Activated CD4-positive, CD25-positive, alpha-beta regulatory T cell treated with anti-CD3 and anti-CD28 coated beads, Interleukin-2, amount 50 U/mL, for 72 hours (primary cell): ENCODE measurements at regions not wholly inside any gene's neighbourhood (a gene's known extent, or its start where the extent isn't known, plus 50 kb on each side); places are given as distances from the start of the nearest gene placed in this dataset.
"Not testable (repeated sequence)": the region's sequence is repeated elsewhere in the genome, so short reads cannot be mapped to it uniquely, and the experiment has no call there.

Experiments used
- DNase-seq: peaks from one replicate; pipeline ENCODE4 v3.0.0; 2021

DNA sequence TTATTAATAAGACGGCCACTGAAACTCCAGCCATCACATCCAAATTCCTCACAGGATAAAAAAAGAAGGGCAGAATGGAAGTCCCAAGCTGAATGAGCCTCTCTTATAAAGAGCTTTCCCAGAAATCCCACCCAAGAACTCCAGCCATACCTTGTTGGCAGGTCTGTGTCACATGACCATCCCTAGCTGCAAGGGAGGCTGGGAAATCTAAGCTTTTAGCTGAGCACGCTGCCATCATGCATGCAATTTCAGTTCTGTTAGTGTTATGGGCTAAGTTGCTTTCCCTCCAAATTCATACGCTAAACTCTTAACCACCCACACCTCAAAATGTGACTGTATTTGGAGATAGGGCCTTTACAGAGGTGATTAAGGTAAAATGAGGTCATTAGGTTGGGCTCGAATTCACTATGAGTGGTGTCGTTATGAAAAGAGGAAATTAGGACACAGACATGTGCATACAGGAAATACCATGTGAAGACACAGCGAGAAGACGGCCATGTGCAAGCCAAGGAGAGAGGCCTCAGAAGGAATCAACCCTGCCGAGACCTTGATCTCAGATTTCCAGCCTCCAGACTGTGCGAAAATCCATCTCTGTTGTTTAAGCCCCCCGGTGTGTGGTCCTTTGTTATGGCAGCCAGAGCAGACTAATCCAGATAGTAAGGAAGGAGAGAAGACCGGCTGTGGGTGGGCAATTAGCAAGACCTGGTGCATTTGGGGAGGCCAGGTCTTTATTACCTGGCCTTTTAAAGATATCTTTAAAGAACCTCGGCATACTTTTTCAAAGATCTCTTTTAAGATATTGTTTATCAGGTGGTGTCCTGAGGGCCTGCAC, 317.6 kb downstream of the BCOR start:
- DNase-seq = no peak

DNA sequence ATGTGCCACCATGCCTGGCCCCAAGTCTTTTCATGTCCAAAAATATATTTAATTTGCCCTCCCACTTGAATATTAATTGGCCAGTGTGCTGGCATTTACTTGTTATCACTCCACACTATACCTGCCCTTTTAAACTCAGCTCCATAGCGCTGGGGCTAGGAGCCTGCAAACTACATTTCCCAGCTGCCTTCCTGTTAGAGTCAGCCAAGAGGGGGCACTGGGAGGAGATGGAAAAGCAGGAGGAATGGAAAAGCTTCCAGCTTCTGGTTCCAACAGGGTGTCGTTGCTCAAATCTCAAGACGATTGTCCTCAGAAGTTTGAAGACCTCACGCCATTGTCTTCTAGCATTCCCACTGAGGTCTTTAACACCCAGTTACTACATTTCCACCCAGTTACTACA, 315.5 kb downstream of the BCOR start:
- DNase-seq = no peak

DNA sequence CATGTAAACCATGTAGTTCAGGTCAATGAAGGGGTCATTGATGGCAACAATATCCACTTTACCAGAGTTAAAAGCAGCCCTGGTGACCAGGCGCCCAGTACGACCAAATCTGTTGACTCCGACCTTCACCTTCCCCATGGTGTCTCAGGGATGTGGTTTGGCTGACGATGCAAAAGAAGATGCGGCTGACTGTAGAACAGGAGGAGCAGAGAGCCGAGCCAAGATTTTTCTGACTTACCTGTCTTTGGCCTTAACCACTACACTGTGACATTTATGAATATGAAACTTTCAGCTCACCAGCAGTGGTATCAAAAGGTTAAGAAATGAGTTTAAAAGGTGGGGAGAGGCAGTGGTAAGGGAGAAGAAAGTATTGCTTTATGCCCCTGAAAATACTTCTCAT, 309.8 kb downstream of the BCOR start:
- no peak for DNase-seq

DNA sequence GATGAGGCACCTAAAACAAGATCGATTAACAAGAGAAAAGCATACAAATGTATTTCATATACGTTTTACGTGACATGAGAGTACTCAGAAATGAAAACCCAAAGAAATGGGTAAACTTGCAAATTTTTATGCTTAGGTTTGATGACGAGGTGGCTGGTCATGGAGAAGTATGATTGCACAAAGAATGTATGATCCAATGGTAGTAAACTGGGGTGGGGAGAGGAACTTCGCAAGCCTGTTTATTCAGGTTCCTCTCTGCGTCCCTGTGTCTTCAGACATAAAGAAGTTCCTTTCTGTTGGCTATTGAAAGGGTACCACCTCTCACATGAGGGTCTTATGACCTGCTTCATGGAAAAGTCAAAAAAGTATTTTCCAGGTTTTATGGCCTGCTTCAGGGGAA, 309.2 kb downstream of the BCOR start:
- no peak for DNase-seq

DNA sequence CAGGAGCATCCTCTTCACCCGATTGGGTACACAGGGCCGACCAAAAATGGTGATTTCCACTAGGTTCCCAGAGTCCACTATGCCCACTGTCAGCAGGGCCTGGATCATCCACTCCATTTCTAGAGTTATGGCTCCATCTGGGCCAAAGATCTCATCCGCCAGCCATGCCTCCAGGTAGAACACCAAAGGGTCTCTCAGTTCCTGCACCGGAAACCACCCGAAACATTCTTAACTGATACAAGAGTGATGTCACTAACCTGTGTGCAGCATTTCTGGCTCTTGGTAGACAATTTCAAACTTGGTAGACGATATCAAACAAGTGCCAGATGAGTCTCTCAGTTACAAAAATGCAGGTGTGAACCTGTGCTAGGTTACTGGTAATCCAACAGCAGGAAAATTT, 306.1 kb downstream of the BCOR start:
- DNase-seq = no peak

DNA sequence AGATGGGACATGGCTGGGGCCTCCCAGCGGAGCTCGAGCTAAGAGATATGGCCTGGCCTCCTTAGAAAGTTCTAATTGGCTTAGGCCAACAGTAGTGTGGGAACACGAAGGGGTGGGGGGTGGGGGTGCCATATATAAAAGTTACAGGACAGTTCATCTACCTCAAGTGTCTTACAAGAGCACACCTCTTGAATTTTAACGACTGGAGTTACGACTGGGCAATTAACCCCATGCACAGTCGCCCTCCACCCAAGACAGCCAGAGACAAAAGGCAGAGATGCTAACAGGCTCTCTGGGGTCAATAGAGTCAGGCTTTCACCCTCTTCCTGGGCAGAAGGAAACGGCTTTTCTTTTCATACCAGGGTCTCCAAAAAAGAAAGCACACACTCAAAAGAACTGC, 302.2 kb downstream of the BCOR start:
- no peak for DNase-seq

DNA sequence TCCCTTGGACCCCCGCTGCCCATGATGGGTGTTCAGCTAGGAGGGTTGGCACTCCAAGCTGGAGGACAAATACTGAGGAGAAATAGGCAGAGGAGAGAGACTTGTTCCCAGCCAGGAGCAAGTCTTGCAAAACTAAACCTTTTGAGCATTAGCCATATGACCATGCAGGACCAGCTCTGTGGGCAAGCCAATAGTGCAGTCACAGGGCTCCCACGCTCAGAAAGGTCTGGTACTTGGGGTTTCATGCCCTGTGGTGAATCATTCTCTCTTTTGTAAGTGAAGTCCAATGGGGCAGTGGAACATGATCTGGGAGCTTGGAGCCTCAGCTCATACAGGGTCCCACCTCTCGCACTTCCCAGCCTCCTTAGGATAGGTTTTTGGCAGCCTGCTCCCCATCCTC, 300.9 kb downstream of the BCOR start:
- DNase-seq = no peak

DNA sequence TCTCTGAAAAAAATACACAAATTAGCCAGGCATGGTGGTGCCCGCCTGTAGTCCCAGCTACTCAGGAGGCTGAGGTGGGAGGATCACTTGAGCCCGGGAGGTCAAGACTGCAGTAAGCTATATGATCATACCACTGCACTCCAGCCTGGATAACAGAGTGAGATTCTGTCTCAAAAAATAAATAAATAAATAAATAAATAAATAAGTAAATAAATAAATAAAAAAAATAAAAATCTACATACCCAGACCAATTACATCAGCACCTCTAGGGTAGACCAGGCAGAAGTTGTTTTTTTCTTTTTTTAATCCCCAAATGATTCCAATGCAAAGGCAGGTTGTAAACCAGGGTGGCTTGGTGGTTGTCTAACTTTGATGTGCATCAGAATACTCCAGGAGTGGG, 299.3 kb downstream of the BCOR start:
- not testable (repeated sequence) for DNase-seq

DNA sequence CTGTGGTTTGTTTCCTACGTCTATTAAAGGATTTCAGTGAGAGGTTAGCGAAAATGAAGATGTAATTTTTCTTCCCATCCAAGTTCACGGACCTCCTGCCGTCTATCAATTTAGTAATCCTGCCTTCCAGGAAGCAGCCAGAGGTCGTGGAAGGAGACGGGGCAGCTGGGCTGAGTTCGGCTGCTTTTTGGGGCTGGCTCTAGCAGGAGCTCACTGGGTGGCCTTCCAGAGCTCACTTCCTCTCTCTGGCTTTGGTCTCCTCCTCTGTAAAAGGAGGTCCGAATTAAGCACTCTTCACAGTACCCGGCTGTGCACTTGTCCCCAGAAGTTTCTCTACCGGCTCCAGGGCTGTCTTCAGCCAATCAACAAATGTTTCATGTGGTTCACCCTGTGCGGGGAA, 295.4 kb downstream of the BCOR start:
- no peak for DNase-seq

DNA sequence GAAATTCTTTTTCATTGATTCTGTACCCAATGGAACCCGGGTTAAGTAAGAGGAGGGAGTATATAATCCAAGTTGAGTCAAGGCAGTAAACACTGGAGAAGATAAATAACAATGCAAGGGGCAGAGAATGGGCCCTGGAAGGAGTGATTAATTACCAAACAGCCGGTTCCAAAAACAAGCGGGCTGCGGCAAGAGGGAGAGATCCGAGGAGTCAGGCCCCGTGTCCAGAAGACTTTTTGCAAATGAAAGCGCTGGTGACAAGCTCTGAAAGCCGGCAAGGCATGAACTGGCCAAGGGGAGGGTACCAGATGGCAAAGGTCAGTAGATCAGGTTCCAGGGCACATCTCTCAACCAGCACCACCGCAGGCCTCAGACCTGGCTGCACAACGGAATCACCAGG, 294.9 kb downstream of the BCOR start:
- no peak for DNase-seq

DNA sequence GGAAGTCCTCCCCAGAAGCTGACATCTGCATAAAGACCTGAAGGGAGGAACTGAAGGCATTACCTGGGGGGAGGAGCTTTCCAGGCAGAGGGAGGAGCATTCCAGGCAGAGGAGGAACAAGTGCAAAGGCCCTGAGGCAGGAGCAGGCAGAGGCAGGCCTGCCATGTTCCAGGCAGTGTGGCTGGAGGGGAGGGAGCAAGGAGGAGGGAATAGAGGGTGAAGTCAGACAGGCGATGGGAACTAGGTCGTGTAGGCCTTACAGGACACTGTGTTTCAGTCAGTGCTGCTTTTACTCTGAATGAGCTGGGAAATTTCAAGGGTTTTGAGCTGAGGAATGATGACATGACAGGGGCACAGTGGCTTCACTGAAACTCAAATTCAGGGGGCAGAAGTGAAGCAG, 292.7 kb downstream of the BCOR start:
- DNase-seq = no peak

DNA sequence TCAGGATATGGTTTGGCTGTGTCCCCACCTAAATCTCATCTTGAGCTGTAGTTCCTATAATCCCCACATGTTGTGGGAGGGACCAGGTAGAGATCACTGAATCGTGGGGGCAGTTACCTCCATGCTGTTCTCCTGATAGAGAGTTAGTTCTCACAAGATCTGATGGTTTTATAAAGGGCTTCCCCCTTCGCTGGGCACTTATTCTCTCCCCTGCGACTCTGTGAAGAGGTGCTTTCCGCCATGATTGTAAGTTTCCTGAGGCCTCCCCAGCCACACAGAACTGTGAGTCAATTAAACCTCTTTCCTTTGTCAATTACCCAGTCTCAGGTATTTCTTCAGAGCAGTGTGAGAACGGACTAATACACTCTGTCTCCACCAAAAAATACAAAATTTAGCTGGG, 291.9 kb downstream of the BCOR start:
- DNase-seq = no peak

DNA sequence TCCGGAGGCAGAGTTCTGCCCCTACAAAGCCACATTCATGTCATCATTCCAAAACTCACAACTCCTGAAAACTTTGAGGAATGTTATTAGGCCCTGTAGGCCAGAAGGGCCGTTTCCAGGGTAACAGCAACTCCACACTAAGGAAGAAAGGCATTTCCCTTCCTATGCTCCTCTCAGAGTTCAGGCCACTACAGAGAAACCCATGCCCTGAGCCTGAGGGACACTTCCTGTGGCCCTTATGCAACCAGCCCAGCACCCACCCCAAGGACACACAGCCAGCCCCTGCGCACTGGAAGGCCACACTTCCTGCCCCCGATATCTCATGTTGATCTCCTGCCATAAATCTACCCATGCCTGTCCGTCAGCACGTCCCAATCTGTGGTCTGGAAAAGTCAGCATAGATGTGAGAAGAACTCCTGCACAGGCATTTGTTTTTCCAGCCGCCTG, 289.3 kb downstream of the BCOR start:
- no peak for DNase-seq

DNA sequence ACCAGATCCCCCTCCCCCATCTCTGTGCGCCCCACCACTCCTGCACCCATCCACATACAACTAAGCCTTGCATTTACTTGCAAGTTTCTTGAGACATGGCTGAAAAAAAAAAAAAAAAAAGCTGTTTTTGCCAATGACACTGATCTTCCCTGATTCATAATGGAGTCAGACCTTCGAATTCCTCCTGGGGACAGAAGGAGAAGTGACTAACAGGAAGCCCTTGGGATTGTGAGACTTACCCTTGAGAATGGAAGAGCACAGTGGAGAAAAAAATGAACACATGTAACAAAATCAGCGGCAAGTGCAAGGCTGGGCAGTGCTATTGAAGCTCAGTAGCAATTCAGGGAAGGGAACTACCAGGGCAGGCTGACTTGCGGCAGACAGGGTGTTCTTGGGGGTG, 288.4 kb downstream of the BCOR start:
- DNase-seq = no peak

DNA sequence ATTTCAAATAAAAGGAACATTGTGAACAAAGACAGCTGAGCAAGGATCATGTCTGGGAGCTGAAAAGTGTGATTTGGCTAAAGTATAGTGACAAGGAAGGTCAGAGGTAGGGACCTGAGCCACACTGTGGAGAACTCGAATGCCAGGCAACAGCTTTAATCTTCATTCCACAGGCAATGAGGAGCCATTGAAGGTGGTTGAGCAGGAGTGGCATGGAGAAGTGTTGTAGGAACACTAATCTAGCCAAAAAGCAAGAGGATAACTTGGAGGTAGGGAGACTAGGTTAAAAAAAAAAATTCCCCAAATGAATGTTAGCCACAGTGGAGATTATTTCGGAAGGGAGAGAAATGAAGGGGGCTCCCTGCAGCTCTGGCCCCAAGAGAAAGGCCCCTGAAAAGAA, 286.9 kb downstream of the BCOR start:
- no peak for DNase-seq

DNA sequence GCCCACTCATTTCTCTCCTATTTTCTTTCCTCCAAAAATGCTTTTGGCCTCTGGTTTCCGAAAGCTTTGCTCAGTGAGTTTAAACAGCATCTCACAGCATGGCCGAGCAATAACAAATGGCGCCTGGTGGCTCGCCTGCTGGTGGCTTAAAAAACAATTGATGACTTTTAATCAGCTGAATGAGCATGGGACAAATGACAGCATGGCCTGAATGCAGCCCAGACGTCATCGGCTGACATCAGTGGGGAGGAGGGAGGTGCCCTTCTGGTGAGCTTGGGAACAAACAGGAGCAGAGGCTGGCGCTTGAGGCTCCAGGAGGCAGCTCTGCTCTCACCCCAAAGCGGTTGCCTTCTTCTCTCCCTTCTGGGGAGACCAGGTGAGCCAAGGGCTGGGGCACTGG, 286.4 kb downstream of the BCOR start:
- no peak for DNase-seq

DNA sequence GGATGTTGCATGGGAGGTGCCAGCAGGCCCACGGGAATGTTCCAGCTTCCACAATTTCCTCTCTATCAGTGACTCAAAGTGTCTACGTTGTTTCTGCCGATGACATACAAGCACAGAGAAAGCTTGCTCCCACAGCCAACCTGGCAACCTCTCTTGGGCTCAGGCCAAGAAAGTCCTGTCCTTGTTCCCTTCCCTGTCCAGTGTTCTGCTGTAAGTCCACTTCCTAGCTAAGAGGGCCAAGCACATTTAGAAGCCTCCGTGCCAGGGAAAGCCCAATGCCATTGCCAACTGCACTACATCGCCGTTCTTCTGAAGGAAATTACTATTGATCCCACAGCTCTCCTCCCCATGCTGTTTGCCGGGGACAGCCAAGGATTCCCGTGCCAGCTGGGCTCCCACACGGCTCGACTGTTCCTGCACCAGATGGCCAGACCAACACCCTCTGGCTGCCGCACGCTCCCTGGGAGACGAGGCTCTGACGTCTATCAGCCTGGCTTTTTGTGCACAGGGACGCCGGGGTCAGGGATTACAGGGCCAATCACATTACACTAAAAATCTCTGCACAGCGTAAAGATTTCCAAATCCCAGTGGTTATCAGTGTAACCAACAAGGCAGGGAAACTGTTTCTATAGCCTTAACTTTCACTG, 284.0 kb downstream of the BCOR start:
- DNase-seq = no peak

DNA sequence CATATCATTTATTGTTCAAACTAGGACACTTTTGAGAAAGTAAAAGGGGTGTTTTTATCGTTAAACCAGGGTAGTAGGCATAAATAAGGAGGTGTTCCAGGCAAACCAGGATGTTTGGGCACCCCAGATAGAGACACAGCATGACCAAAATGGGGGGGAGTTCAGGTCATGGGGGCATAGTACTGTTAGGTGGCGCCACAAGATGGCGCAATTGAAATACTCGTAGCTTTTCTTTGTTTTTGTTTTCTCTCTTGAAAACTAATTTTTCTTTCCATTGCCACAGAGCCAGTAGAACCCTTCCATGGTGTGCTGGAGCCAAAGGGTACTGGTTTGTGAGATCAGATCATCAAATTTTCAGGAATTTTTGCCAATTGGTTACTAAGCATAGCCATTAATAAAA, 283.4 kb downstream of the BCOR start:
- no peak for DNase-seq

DNA sequence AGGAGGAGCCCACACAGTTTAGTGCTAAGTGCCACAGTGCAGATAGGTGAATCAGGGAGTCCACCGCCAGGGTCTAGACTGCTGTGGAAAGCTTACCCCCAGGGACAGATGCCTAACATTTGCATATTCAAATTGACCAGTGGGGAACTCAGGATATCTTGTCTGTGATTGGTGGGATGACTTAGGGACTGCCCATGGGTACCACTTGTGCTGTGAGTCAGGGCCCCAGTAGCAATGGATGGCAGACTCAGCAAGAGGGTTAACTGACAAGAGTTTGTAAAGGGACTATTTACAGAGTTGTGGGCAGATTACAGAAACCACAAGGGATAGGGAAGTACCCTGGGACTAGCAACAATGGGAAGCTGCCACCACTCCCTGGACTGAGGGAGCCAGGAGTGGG, 282.1 kb downstream of the BCOR start:
- DNase-seq = no peak

DNA sequence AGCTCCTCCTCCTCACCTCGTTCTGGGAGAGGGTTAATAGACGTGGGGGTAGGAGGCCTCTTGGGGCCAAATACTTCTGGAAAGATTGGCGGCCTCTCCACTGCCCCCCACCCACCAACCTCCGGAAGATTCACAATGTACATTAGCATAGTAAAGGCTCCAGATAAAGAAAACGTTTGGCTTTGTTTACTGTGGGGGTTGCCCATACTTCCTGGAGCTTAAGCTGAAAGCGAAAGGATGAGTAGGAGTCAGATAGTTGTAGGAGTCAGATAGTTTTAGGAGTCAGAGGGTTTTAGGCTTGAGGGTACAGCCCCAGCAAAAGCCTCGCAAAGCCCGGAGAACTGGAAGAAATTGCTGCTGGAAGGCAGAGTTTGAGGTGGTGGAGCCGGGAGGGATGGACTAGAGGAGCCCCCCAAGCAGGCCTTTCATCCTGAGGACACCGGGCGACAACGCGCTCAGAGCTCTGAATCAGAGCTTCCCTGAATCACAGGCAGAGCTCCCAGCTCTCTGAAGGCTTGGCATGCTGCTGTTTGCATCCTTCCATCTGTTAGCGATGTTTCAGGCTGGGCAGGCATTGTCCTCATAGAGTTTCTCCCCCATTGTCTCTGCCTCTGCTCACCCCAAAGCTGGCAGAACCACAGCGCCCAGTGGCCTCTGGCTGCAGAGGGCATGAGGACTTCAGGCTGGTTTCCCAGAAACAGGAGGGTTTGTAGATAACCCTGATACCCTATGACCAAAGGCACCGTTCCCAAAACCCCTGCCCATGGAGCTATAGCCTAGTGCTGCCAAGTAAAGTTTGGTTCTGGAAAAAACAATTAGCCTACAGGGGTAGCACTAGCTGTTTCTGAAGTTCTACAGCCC, 280.7 kb downstream of the BCOR start:
- no peak for DNase-seq

DNA sequence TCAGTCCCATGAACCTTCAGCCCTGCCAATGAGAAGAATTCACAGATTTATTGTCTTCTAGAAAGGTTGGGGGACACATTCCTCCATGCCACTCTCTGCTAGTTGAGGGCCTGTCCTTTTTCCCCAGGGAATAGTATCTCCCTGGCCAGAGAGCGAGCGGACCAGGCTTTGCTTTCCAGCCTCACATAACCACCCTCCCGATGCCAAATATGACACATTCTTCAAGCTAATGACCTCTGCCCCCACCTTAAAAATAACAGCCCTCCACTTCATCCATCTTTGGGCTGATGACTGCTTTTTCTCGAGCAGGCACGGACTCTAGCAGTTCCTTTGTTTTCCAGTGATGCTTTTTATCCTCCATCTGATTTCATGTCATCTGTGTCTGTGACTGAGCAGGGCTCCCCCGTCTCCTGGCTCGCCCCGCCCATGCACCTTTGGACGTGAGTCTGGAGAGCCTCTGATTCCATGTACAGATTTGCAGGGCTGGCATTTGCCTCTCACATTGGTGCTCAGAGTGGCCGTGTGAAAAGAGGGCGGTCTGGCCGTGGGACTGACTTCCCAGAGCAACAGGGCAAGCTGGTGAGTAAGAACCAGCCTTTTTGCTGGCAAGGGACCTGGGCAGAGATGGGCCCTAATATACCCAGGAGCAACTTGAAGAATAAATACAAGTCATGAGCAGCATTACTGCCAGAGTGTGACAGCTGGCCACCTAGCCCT, 279.8 kb downstream of the BCOR start:
- DNase-seq = no peak

DNA sequence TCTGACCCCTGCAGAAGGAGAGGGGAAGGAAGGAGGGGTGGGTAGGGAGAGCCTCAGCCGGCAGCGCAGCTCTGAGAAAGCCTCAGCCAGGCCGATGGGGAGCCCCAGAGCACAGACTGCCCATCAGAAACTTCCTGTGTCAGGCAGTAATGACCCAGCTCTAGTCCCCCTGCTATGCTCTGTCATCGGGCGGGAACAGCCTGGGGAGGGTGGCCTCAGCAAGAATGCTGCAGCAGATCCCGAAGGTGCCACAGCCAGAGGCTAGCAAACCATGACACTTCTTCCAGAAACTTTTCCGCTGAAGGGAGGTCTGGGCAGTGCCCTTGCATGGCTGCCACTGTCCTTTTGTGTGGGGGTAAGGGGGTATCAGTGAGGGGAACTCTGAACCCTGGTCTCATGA, 279.0 kb downstream of the BCOR start:
- DNase-seq = no peak
